ENCODE measurements at regions not wholly inside any gene's neighbourhood (a gene's known extent, or its start where the extent isn't known, plus 50 kb on each side); places are given as distances from the start of the nearest gene placed in this dataset.

GRCh38 chr1:87794788-87795614, 466.3 kb downstream of the LMO4 start:
- DNase-seq = no peak
- Mint-ChIP-seq H3K4me1 (peaks cover 16% of the 10 kb centered on the region), H3K4me3 (no peak overlapping the region), H3K27ac (no peak overlapping the region), H3K9me3 (no peaks in the 10 kb centered on the region), H3K36me3 (ENCODE audit: low read depth) (no peaks in the 10 kb centered on the region), H3K27me3 (ENCODE audit: low read depth, poor library complexity) (no peaks in the 10 kb centered on the region)
- TF ChIP-seq CTCF (IDR thresholded peaks at IDR 0.05) = no peak

GRCh38 chr1:87795615-87796337, 467.1 kb downstream of the LMO4 start:
- Mint-ChIP-seq H3K36me3 (ENCODE audit: low read depth) (no peaks in the 10 kb centered on the region), H3K4me3 (no peak overlapping the region), H3K9me3 (peaks cover 2% of the 10 kb centered on the region), H3K4me1 (peaks cover 16% of the 10 kb centered on the region), H3K27ac (no peak overlapping the region), H3K27me3 (ENCODE audit: low read depth, poor library complexity) (no peaks in the 10 kb centered on the region)
- no peak for TF ChIP-seq CTCF (IDR thresholded peaks at IDR 0.05)
- DNase-seq = no peak

GRCh38 chr1:87796471-87796901, 467.8 kb downstream of the LMO4 start:
- Mint-ChIP-seq H3K27me3 (ENCODE audit: low read depth, poor library complexity) (no peaks in the 10 kb centered on the region), H3K36me3 (ENCODE audit: low read depth) (no peaks in the 10 kb centered on the region), H3K4me3 (no peak overlapping the region), H3K27ac (no peak overlapping the region), H3K4me1 (peaks cover 16% of the 10 kb centered on the region), H3K9me3 (peaks cover 7% of the 10 kb centered on the region)
- no peak for TF ChIP-seq CTCF (IDR thresholded peaks at IDR 0.05)
- DNase-seq = peak; percentile 6

GRCh38 chr1:87799451-87799850, 470.8 kb downstream of the LMO4 start:
- Mint-ChIP-seq H3K4me1 (peaks cover 21% of the 10 kb centered on the region), H3K27me3 (ENCODE audit: low read depth, poor library complexity) (no peaks in the 10 kb centered on the region), H3K27ac (no peak overlapping the region), H3K36me3 (ENCODE audit: low read depth) (no peaks in the 10 kb centered on the region), H3K4me3 (no peak overlapping the region), H3K9me3 (peaks cover 9% of the 10 kb centered on the region)
- DNase-seq = no peak
- no peak for TF ChIP-seq CTCF (IDR thresholded peaks at IDR 0.05)

DNA sequence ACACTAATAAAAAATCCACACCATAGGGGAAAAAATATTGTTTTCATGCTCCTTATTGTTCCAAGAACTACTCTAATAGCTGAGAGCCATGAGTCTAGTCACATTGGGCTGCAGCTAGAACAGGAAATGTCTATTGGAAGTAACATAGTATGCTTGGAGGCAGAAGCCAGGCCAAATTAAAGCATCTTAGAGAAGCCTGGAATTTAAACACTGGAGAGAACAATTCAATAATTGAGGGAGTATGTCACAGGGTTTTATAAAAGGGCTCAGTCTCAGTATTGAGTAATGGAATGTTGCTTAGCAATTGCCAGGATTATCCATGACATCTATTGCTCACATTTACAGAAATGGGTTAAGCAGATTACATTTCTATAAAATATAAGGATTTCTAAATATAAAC, 471.3 kb downstream of the LMO4 start:
- DNase-seq = no peak
- no peak overlapping the region for H3K4me3 Mint-ChIP-seq
- TF ChIP-seq CTCF (IDR thresholded peaks at IDR 0.05) = no peak
- H3K36me3 Mint-ChIP-seq (ENCODE audit: low read depth) = no peaks in the 10 kb centered on the region
- H3K9me3 Mint-ChIP-seq = peaks cover 9% of the 10 kb centered on the region
- no peak overlapping the region for H3K27ac Mint-ChIP-seq
- no peaks in the 10 kb centered on the region for H3K27me3 Mint-ChIP-seq (ENCODE audit: low read depth, poor library complexity)
- H3K4me1 Mint-ChIP-seq = peaks cover 21% of the 10 kb centered on the region
